GM19240 (cell line): ENCODE measurements at regions not wholly inside any gene's neighbourhood (a gene's known extent, or its start where the extent isn't known, plus 50 kb on each side); places are given as distances from the start of the nearest gene placed in this dataset.
A peak's percentile ranks its signal among the peaks of the same experiment; 100 is the strongest.

Source experiments
- DNase-seq: peaks from one replicate; pipeline ENCODE4 v3.0.0; 2011; ENCODE audit warnings: low spot score; ENCODE audit not compliant: insufficient read length

DNA sequence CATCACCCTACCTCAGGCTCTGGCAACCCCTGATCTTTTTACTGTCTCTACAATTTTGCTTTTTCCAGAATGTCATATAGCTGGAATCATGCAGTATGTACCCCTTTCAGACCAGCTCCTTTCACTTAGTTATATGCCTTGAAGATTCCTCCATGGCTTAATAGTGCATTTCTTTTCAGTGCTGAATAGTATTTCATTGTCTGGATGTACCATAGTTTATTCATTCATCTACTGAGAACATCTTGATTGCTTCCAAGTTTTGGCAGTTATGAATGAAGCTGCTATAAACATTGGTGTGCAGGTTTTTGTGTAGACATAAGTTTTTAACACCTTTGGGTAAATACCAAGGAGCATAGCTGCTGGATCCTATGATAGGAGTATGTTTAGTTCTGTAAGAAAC lies 50.8 kb upstream of the ANP32A start:
- DNase-seq = no peak

GRCh38 chr15:68874788-68875187 lies 54.1 kb upstream of the ANP32A start:
- DNase-seq = no peak

DNA sequence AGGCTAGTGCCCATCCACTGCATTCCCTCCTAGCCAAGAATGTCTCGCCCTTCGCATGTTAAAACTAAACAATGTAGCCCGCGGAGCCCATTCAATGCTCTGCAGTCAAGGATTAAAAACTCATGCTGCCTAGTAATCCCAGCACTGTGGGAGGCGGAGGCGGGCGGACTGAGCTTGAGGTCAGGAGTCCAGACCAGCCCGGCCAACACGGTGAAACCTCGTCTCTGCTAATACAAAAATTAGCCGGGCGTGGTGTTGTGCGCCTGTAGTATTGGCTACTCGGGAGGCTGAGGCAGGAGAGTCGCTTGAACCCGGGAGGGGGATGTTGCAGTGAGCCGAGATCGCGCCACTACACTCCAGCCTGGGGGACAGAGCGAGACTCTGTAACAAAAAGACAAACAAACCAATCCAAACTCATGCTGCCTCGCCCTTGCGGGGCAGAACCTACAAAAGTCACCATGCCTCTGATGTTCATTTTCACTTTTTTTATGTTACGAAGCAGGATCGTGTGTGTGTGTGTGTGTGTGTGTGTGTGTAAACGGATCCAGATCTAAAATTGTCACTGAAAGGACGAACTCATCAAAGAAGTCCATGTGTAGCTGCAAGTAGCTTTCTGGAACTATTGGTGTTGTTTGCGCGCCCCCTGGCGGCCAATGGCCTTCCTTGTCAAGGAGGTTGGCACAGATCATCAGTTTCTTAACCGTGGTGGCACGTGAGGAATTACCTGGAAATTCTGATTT lies 54.8 kb upstream of the SPESP1 start:
- peak; percentile 62 for DNase-seq

DNA sequence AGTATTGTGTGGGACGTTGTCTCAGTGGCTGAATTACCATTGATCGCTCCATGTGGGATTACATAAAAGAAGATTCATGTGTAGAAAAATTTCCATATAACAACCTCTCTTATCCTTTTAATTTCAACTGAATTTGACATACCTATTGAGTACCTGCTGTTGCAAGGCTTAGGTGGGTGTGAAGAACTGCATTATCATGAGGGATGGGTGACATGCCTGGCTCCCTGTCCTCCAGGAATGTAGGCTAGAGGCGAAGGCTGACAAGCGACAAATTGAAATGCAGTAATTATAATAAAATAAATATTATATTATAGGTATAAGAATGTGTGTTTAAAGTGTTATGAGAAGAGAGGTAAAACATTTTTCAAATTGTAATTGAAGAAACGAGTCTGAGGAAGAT lies 52.7 kb upstream of the SPESP1 start:
- no peak for DNase-seq

DNA sequence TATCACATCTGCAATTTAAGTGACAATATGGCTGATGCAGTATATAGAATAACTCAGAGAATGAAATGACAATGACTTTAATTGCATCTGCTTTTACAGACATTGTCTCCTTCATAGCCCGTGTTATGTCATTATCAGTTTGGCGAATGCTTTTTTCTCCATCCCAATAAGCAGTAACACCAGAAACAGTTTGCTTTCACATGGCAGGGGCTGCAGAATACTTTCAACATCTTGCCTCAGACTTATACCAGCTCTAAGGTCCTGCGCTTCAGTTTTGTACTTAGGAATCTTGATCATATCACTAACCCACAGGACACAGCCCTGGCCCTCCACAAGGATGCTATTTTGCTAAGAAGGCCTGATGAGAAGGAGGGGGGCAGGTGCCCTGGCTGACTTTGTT lies 49.9 kb upstream of the SPESP1 start:
- DNase-seq = no peak
